IMR-90 (cell line): ENCODE measurements at regions not wholly inside any gene's neighbourhood (a gene's known extent, or its start where the extent isn't known, plus 50 kb on each side); places are given as distances from the start of the nearest gene placed in this dataset.

Experiments
- ATAC-seq: fragments of 200-7000 bp; cut with Tn5 transposase; 2 replicates; pipeline ENCODE4 v1.9.1; 2020; ENCODE audit warnings: low read depth, mild to moderate bottlenecking, moderate library complexity
- BruUV-seq: library from RNA; stranded (reverse); fragments of 400-500 nt; replicated peaks from 2 replicates; lab custom pipeline; 2021; lab: Mats Ljungman, UMichigan
- CTCF ChIA-PET: fragments of 300-600 bp; formaldehyde crosslinking; extraction: SDS; loops from one replicate; lab custom pipeline; 2021; ENCODE audit warnings: antibody characterized with exemption; lab: Yijun Ruan, JAX
- POLR2A ChIA-PET: fragments of 300-600 bp; sonication (Branson Sonifier 250); formaldehyde crosslinking; loops from one replicate; lab custom pipeline; 2022; ENCODE audit warnings: antibody characterized with exemption; ENCODE audit not compliant: unreplicated experiment; lab: Charles Lee
- DNase-seq: peaks from one replicate; pipeline ENCODE4 v3.0.0; 2013
- H2AFZ ChIP-seq: replicated peaks from 2 replicates; pipeline ENCODE3; 2013; ENCODE audit warnings: low read length, mild to moderate bottlenecking; ENCODE audit not compliant: poor library complexity
- H2AK5ac ChIP-seq: 2 replicates; pipeline ENCODE4 v1.6.1; 2013; ENCODE audit warnings: low read depth, low read length, inconsistent platforms
- H2AK9ac ChIP-seq: replicated peaks from 2 replicates; pipeline ENCODE3; 2013; ENCODE audit warnings: mild to moderate bottlenecking, low read depth, low read length, moderate library complexity; ENCODE audit not compliant: poor library complexity
- H2BK120ac ChIP-seq: 2 replicates; pipeline ENCODE4 v1.6.1; 2013; ENCODE audit warnings: low read depth, low read length, inconsistent platforms
- H2BK15ac ChIP-seq: 3 replicates; pipeline ENCODE4 v1.6.1; 2013; ENCODE audit warnings: low read depth, low read length, inconsistent platforms
- H2BK20ac ChIP-seq: 2 replicates; pipeline ENCODE4 v1.6.1; 2013; ENCODE audit warnings: low read depth, mild to moderate bottlenecking, inconsistent platforms, low read length, moderate library complexity
- H2BK5ac ChIP-seq: 2 replicates; pipeline ENCODE4 v1.6.1; 2013; ENCODE audit warnings: mild to moderate bottlenecking, low read depth, low read length, inconsistent platforms; ENCODE audit not compliant: poor library complexity, severe bottlenecking
- H3K14ac ChIP-seq: replicated peaks from 2 replicates; pipeline ENCODE4 v1.6.1; 2013; ENCODE audit warnings: low read depth, low read length, inconsistent platforms
- H3K18ac ChIP-seq: 2 replicates; pipeline ENCODE4 v1.6.1; 2013; ENCODE audit warnings: low read depth, low read length, control low read depth
- H3K23ac ChIP-seq: 2 replicates; pipeline ENCODE4 v1.6.1; 2013; ENCODE audit warnings: low read depth, low read length, inconsistent platforms
- H3K27ac ChIP-seq: 2 replicates; pipeline ENCODE4 v1.5.1; 2013; ENCODE audit warnings: mild to moderate bottlenecking, control low read depth, low read length; ENCODE audit not compliant: insufficient read depth
- H3K27me3 ChIP-seq: 2 replicates; pipeline ENCODE4 v1.6.1; 2013; ENCODE audit warnings: low read length; ENCODE audit not compliant: control insufficient read depth, insufficient read depth
- H3K36me3 ChIP-seq: 2 replicates; pipeline ENCODE4 v1.6.1; 2013; ENCODE audit warnings: low read length, mixed read lengths; ENCODE audit not compliant: control insufficient read depth, insufficient read depth
- H3K4ac ChIP-seq: 2 replicates; pipeline ENCODE4 v1.6.1; 2013; ENCODE audit warnings: low read depth, low read length, inconsistent platforms
- H3K4me1 ChIP-seq: 2 replicates; pipeline ENCODE4 v1.6.1; 2013; ENCODE audit warnings: low read length, mixed read lengths; ENCODE audit not compliant: control insufficient read depth, insufficient read depth
- H3K4me2 ChIP-seq: 2 replicates; pipeline ENCODE4 v1.6.1; 2013; ENCODE audit warnings: low read depth, mild to moderate bottlenecking, control low read depth, low read length, moderate library complexity
- H3K4me3 ChIP-seq: 2 replicates; pipeline ENCODE4 v1.5.1; 2013; ENCODE audit warnings: low read depth, mild to moderate bottlenecking, control low read depth, low read length, moderate library complexity; ENCODE audit not compliant: insufficient read depth
- H3K56ac ChIP-seq: 2 replicates; pipeline ENCODE4 v1.6.1; 2013; ENCODE audit warnings: low read length, inconsistent platforms; ENCODE audit not compliant: insufficient read depth; ENCODE audit errors: extremely low read depth
- H3K79me1 ChIP-seq, 2 experiments: 2 replicates each; pipeline ENCODE4 v1.6.1; 2013; ENCODE audit warnings: low read length in 2 of 2, inconsistent platforms in 1 of 2, low read depth in 1 of 2
- H3K9ac ChIP-seq: 2 replicates; pipeline ENCODE4 v1.6.1; 2013; ENCODE audit warnings: low read depth, low read length, control low read depth
- H3K9me1 ChIP-seq: 2 replicates; pipeline ENCODE4 v1.6.1; 2013; ENCODE audit warnings: low read length, inconsistent platforms; ENCODE audit not compliant: insufficient read depth
- H3K9me3 ChIP-seq: 2 replicates; pipeline ENCODE4 v1.6.1; 2013; ENCODE audit warnings: low read length; ENCODE audit not compliant: control insufficient read depth, insufficient read depth
- H4K20me1 ChIP-seq: 2 replicates; pipeline ENCODE4 v1.6.1; 2013; ENCODE audit warnings: low read length, inconsistent platforms; ENCODE audit not compliant: insufficient read depth
- H4K5ac ChIP-seq: 2 replicates; pipeline ENCODE4 v1.6.1; 2013; ENCODE audit warnings: mild to moderate bottlenecking, low read depth, low read length, control low read depth
- H4K8ac ChIP-seq, 2 experiments: 2 replicates each; pipeline ENCODE4 v1.6.1; 2013; ENCODE audit warnings: low read depth in 2 of 2, low read length in 2 of 2, control low read depth in 1 of 2, inconsistent platforms in 1 of 2
- H4K91ac ChIP-seq: 2 replicates; pipeline ENCODE4 v1.6.1; 2013; ENCODE audit warnings: low read depth, low read length, inconsistent platforms; ENCODE audit not compliant: insufficient read depth
- CHD1 ChIP-seq: IDR thresholded peaks from 2 replicates; pipeline ENCODE4 v1.6.1; 2012; ENCODE audit warnings: low read depth, low read length, improper control_type of control experiment
- FOS ChIP-seq: fragments of 150-350 bp; IDR thresholded peaks from 2 replicates; pipeline ENCODE4 v1.6.1; 2016; ENCODE audit warnings: low read depth, low read length
- MXI1 ChIP-seq: IDR thresholded peaks from 2 replicates; pipeline ENCODE4 v1.6.1; 2012; ENCODE audit warnings: low read depth, mild to moderate bottlenecking, low read length, moderate library complexity, borderline replicate concordance
- NFE2L2 ChIP-seq: fragments of 150-350 bp; IDR thresholded peaks from 2 replicates; pipeline ENCODE4 v1.6.1; 2016; ENCODE audit warnings: low read depth, mild to moderate bottlenecking, low read length
- RAD21 ChIP-seq: IDR thresholded peaks from 2 replicates; pipeline ENCODE4 v1.6.1; 2012; ENCODE audit warnings: low read length, improper control_type of control experiment
- RCOR1 ChIP-seq: IDR thresholded peaks from 2 replicates; pipeline ENCODE4 v1.6.1; 2012; ENCODE audit warnings: mild to moderate bottlenecking, low read length, improper control_type of control experiment; ENCODE audit not compliant: insufficient replicate concordance
- USF2 ChIP-seq: fragments of 150-350 bp; IDR thresholded peaks from 2 replicates; pipeline ENCODE4 v1.6.1; 2017; ENCODE audit warnings: mild to moderate bottlenecking, antibody characterized with exemption, low read length, low read depth
- WGBS, 2 experiments: methylation state at CpG; one replicate each; pipeline versions ENCODE4 v1.1.5 to v1.1.7; 2013; ENCODE audit warnings: missing lambda C conversion rate in 2 of 2; ENCODE audit not compliant: insufficient read length in 1 of 2; ENCODE audit errors: extremely low coverage in 2 of 2; 5-methylcytosine and 5-hydroxymethylcytosine counted together
- dilution Hi-C: fragments of 300-500 bp; cut with HindIII; formaldehyde crosslinking; loops from one replicate; pipeline ENCODE4 v1.14.3; 2018; ENCODE audit warnings: low sequenced_read_pairs; ENCODE audit not compliant: unreplicated experiment
- in situ Hi-C: fragments of 300-500 bp; cut with MboI; formaldehyde crosslinking; loops from 3 replicates; pipeline ENCODE4 v1.14.3; 2019; ENCODE audit warnings: low sequenced_read_pairs, inconsistent platforms, mixed read lengths
- intact Hi-C: fragments of 100-400 bp; cut with micrococcal nuclease; formaldehyde crosslinking; loops from 2 replicates; pipeline ENCODE4 v1.10.0; 2022

DNA sequence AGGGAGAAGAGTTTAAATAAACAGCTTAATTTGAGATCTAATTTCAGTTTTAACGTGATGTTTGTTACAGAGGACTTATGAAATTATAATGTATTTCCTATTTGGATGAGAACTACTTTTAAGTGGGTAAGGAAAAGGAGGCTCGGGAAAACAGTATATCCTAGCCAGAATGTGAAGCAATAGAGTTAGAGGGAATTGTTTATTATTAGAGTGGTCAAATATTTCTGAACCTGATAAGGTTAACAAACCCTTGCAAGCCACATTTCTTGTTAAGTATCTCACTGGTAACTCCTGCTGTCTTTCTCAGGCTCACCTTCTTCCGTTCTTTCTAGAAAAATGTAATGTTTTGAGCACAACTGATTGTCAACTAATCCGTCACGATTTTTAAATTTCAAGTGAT is 335.1 kb upstream of the MBL2 start:
- no peak overlapping the region for H3K4ac ChIP-seq
- H2AK5ac ChIP-seq: no peak overlapping the region
- no peak overlapping the region for H3K27ac ChIP-seq
- no peaks in the 10 kb centered on the region for H3K4me1 ChIP-seq
- H4K8ac ChIP-seq: no peak overlapping the region
- BruUV-seq: no TSS peak
- no peaks in the 10 kb centered on the region for H3K9me3 ChIP-seq
- no peaks in the 10 kb centered on the region for H3K9me1 ChIP-seq
- no peaks in the 10 kb centered on the region for H3K36me3 ChIP-seq
- H3K56ac ChIP-seq: no peak overlapping the region
- no peak overlapping the region for H2BK15ac ChIP-seq
- no peak for TF ChIP-seq RAD21
- TF ChIP-seq FOS: no peak
- TF ChIP-seq USF2: no peak
- no peak for TF ChIP-seq MXI1
- no peak for TF ChIP-seq RCOR1
- no peak for TF ChIP-seq NFE2L2
- TF ChIP-seq CHD1: no peak
- H2BK5ac ChIP-seq: no peak overlapping the region
- intact Hi-C loops: no loop called here
- dilution Hi-C loops: no loop called here
- H3K9ac ChIP-seq: no peak overlapping the region
- H3K4me3 ChIP-seq: no peak overlapping the region
- H3K79me1 ChIP-seq: no peaks in the 10 kb centered on the region
- no peak overlapping the region for H3K4me2 ChIP-seq
- no peaks in the 10 kb centered on the region for H4K20me1 ChIP-seq
- no peak overlapping the region for H3K14ac ChIP-seq
- in situ Hi-C loops: no loop called here
- ATAC-seq: no peak
- no peak overlapping the region for H2BK120ac ChIP-seq
- H3K23ac ChIP-seq: no peak overlapping the region
- no peaks in the 10 kb centered on the region for H3K27me3 ChIP-seq
- no peak overlapping the region for H2AK9ac ChIP-seq
- POLR2A ChIA-PET: no interaction called here
- H4K91ac ChIP-seq: no peak overlapping the region
- WGBS, 2 experiments: no CpG with 5 or more reads among the region's 5 CpGs
- no peak for DNase-seq
- CTCF ChIA-PET: no interaction called here
- no peak overlapping the region for H4K5ac ChIP-seq
- no peak overlapping the region for H2AFZ ChIP-seq
- no peak overlapping the region for H2BK20ac ChIP-seq
- no peak overlapping the region for H3K18ac ChIP-seq
